ENCODE measurements at regions not wholly inside any gene's neighbourhood (a gene's known extent, or its start where the extent isn't known, plus 50 kb on each side); places are given as distances from the start of the nearest gene placed in this dataset.
A peak's percentile ranks its signal among the peaks of the same experiment; 100 is the strongest.

DNA sequence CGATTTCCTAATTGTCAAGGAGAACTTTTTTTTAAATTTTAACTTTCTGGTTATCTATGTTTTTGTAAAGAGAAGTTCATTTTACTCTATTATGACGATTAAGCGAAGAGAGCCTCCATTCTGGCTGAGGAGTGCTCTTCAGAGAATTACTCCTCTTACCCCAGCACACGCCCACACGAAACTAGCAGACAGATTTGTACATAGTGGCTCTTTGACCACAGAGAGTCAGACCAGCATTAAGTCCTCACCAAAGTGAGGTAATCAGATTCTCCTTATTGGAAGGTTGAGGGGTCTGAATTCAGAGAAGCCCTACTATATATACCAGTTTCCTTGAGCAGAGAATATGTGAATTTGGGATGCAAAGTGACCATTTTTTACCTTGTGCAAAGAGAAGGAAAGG lies 204.8 kb upstream of the TSC22D2 start:
- Histone ChIP-seq H3K9me3 (no peaks in the 10 kb centered on the region), H3K4me1 (no peaks in the 10 kb centered on the region), H3K27me3 (no peaks in the 10 kb centered on the region), H3K4me3 (no peak overlapping the region), H3K36me3 (no peaks in the 10 kb centered on the region), H3K27ac (no peak overlapping the region)
- DNase-seq = no peak
- TF ChIP-seq, protein P1, sequence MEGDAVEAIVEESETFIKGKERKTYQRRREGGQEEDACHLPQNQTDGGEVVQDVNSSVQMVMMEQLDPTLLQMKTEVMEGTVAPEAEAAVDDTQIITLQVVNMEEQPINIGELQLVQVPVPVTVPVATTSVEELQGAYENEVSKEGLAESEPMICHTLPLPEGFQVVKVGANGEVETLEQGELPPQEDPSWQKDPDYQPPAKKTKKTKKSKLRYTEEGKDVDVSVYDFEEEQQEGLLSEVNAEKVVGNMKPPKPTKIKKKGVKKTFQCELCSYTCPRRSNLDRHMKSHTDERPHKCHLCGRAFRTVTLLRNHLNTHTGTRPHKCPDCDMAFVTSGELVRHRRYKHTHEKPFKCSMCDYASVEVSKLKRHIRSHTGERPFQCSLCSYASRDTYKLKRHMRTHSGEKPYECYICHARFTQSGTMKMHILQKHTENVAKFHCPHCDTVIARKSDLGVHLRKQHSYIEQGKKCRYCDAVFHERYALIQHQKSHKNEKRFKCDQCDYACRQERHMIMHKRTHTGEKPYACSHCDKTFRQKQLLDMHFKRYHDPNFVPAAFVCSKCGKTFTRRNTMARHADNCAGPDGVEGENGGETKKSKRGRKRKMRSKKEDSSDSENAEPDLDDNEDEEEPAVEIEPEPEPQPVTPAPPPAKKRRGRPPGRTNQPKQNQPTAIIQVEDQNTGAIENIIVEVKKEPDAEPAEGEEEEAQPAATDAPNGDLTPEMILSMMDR (IDR thresholded peaks at IDR 0.05) = no peak
- TF ChIP-seq POLR2A (IDR thresholded peaks at IDR 0.05) = no peak

DNA sequence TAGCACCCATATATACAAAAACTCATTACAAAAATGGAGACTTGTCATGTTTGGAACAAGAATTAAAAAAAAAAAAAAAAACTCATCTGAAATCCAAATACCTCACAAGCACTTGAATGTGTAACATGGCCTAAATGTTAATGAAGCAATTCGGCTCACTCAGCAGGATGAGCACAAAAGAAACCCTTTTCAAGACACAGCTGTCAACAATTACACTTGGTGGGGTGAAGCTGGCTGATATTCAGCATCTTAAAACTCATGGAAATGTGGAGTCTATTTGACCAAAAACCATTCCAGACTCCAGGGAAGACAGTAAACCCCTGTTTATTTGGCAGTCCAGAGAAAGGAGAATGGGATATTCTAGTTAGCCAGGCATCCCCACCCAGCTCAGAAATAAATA lies 205.4 kb upstream of the TSC22D2 start:
- TF ChIP-seq, protein P1 (IDR thresholded peaks at IDR 0.05) = no peak
- TF ChIP-seq POLR2A (IDR thresholded peaks at IDR 0.05) = no peak
- Histone ChIP-seq H3K4me1 (no peaks in the 10 kb centered on the region), H3K9me3 (no peaks in the 10 kb centered on the region), H3K36me3 (no peaks in the 10 kb centered on the region), H3K27ac (no peak overlapping the region), H3K27me3 (no peaks in the 10 kb centered on the region), H3K4me3 (no peak overlapping the region)
- no peak for DNase-seq

DNA sequence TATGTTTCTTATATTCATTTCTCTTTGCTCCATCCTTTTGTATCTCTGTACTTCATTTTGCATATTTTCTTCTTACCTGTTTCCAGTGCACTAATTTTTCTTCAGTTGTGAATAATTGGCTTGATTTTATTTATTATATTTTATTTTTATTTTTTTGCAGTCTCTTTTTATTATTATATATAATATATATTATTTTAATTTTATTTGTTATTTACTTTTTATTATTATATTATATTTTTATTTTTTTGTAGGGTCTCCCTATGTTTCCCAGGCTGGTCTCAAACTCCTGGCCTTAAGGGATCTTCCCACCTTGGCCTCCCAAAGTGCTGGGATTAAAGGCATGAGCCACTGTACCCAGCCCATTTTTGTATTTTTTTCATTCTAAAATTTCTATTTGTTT lies 213.1 kb upstream of the TSC22D2 start:
- TF ChIP-seq POLR2A (IDR thresholded peaks at IDR 0.05) = no peak
- TF ChIP-seq, protein P1 (IDR thresholded peaks at IDR 0.05) = no peak

DNA sequence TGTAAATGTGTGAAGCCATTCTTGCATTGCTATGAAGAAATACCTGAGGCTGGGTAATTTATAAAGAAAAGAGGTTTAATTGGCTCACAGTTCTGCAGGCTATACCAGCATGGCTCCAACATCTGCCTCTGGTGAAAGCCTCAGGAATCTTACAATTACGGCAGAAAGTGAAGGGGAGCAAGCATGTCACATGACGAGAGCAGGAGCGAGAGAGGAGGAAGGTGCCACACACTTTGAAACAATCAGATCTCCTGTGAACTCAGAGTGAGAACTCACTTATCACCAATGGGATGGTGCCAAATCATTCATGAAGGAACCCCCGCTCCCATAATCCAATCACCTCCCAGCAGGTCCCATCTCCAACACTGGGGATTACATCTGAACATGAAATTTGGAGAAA lies 213.6 kb upstream of the TSC22D2 start:
- no peaks in the 10 kb centered on the region for H3K36me3 ChIP-seq
- TF ChIP-seq POLR2A (IDR thresholded peaks at IDR 0.05) = no peak
- TF ChIP-seq, protein P1 (IDR thresholded peaks at IDR 0.05) = no peak
- no peak overlapping the region for H3K27ac ChIP-seq
- H3K4me3 ChIP-seq = no peak overlapping the region
- no peaks in the 10 kb centered on the region for H3K27me3 ChIP-seq
- DNase-seq = no peak
- H3K4me1 ChIP-seq = no peaks in the 10 kb centered on the region
- H3K9me3 ChIP-seq = no peaks in the 10 kb centered on the region

More for the DNA sequence above, 213.1 kb upstream of the TSC22D2 start:
- no peaks in the 10 kb centered on the region for H3K4me1 ChIP-seq
- no peaks in the 10 kb centered on the region for H3K9me3 ChIP-seq
- H3K27me3 ChIP-seq = no peaks in the 10 kb centered on the region
- H3K4me3 ChIP-seq = no peak overlapping the region
- no peaks in the 10 kb centered on the region for H3K36me3 ChIP-seq
- no peak for DNase-seq
- H3K27ac ChIP-seq = no peak overlapping the region

DNA sequence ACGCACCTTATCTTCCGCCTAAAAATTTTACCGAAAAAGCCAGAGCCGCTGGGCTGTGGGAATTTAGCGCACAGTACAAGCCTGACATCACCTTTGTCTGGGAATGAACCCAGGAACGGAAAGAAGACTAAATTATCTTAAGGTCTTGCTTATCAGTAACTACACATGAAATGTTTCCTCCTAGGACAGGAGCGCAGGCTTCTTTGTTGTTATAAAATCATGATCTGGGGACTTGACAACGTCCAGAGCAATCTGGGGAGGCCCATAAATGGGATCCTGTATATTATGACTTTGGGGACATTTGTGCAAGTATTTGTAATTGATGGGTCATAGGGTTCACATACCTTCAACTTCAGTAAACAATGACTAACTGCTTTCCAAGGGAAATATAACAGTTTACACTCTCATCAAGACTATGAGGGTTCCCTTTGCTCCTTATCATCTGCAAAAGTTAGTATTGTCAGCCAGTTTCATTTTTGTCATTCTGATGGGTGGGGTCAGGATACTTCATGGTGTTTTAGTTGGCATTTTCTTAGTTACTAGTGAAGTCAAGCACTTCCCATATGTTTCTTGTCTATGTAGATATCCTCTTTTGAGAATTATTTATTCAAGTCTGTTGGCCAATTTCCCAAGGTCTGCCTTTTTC lies 213.9 kb upstream of the PFN2 start:
- Histone ChIP-seq H3K27ac (no peak overlapping the region), H3K27me3 (no peaks in the 10 kb centered on the region)
- TF ChIP-seq, protein P1 (IDR thresholded peaks at IDR 0.05) = no peak
- no peak for TF ChIP-seq POLR2A (IDR thresholded peaks at IDR 0.05)

More for the DNA sequence above, 213.9 kb upstream of the PFN2 start:
- Histone ChIP-seq H3K36me3 (no peaks in the 10 kb centered on the region), H3K4me3 (peak overlapping the region in 1 of 4 donors; percentile 27), H3K9me3 (no peaks in the 10 kb centered on the region), H3K4me1 (peaks cover 0 to 19% (median 0%) of the 10 kb centered on the region in 4 donors)
- no peak for DNase-seq
